OCI-LY3 (cell line): ENCODE measurements at regions not wholly inside any gene's neighbourhood (a gene's known extent, or its start where the extent isn't known, plus 50 kb on each side); places are given as distances from the start of the nearest gene placed in this dataset.

Source experiments
- CTCF ChIP-seq: fragments of 200-600, 300-600 bp; sonication (generic); IDR thresholded peaks from 2 replicates; pipeline ENCODE4 v1.5.1; 2014; ENCODE audit warnings: antibody characterized with exemption, low read length, low read depth
- EZH2phosphoT487 ChIP-seq: fragments of 200-600 bp; shearing (Covaris generic); IDR thresholded peaks from 2 replicates; pipeline ENCODE4 v1.6.1; 2018; ENCODE audit warnings: antibody characterized with exemption, mixed run types, low read depth

- TF ChIP-seq CTCF (no peak), EZH2phosphoT487 (no peak)
Observed at GRCh38 chr1:58923090-58923470, 139.2 kb upstream of the JUN start.
